Activated CD4-positive, alpha-beta T cell treated with anti-CD3 and anti-CD28 coated beads, Interleukin-2, Interleukin-6, amounts not matched to agents 100 ng/mL and 50 ng/mL, durations not matched to agents 16 hours and 8 hours (primary cell): ENCODE measurements at regions not wholly inside any gene's neighbourhood (a gene's known extent, or its start where the extent isn't known, plus 50 kb on each side); places are given as distances from the start of the nearest gene placed in this dataset.

Experiments used
- DNase-seq: peaks from one replicate; pipeline ENCODE4 v3.0.0-alpha.2; 2020

GRCh38 chr5:20522905-20523482, 535.0 kb upstream of the CDH18 start:
- no peak for DNase-seq

DNA sequence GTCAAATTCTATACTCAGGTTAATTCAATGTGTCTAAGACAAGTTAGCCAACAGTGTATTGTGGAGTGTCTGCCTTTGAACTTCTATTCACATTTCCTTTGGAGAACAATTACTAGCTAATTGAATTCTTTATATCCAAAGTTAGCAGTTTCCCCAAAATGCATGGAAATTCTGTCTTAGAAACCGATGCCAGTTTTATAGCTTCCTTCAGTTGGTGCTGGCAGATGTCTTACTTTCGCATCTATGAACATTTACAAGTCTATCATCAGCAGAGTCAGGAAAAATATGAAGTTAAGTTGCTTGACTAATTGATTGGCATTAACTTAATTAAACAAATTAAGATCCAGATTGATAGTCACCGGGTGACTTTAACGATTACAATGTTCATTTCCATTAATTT, 527.6 kb upstream of the CDH18 start:
- no peak for DNase-seq

DNA sequence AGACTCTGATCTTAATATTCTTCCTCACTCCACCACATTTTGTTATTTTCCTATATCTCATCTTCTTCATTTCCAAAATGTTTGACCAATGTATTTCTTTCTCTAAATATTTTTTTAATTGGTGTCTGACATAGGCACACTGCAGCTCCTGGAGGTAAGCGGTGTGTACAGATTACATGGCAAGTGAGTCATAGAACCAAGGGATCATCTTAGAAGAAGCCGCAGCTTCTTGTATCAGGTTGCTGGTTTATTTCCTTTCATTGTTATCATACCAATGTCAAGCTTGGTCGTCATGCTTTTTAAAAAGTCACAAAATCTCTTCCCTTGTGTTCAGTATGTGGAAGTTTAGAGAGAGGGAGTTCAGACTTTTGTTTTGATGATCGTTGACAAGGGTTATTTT, 526.1 kb upstream of the CDH18 start:
- no peak for DNase-seq

- no peak for DNase-seq
Observed at GRCh38 chr5:20500546-20500945, 512.5 kb upstream of the CDH18 start.

DNA sequence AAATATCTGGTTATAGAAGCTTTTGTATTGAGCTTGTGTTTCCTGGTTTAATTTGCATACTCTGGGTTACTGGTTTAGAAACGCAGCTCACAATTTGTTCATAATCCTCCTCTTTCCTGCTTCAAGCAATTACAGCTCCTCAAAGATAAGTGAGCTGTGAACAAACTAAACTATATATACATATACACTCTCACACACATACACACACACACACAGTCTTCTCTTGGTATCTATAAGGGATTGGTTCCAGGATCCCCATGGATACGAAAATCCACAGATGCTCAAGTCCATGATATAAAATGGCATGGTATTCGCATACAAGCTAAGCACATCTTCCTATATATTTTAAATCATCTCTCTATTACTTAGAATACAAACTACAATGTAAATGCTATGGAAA, 510.9 kb upstream of the CDH18 start:
- DNase-seq = no peak

- DNase-seq = no peak
Observed at GRCh38 chr5:20498102-20498501, 510.1 kb upstream of the CDH18 start.

DNA sequence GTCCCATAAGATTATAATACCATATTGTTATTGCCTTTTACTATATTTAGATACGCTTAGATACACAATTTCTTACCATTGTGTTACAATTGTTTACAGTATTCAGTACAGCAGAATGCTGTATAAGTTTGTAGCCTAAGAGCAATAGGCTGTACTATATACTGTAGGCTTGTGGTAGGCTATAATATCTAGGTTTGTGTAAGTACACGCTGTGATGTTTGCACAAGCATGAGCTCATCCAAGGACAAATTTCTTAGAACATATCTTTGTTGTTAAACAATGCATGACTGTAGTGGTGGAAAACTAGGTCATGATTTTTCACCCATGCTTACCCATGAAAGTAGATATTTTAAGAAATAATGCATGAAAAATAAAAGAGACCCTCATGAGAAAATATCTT, 509.4 kb upstream of the CDH18 start:
- no peak for DNase-seq

DNA sequence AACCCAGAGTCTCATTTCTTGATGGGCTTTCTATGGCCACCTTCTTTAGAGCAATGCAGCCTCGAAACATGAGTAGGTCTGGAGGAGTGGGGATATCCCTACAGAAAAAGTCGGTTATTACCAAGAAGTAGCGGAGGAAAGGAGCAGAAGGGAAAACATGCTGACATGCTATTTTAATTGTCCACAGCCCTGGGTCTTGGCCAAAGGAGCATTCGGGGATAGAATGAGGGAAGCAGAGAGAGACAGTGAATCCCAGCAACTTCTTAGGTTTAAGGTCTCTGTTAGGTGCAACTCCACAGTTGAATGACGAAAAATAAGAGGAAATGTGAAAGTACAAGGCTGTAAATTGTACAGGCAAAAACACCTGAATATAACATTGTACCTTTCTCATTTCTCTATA, 506.7 kb upstream of the CDH18 start:
- no peak for DNase-seq

DNA sequence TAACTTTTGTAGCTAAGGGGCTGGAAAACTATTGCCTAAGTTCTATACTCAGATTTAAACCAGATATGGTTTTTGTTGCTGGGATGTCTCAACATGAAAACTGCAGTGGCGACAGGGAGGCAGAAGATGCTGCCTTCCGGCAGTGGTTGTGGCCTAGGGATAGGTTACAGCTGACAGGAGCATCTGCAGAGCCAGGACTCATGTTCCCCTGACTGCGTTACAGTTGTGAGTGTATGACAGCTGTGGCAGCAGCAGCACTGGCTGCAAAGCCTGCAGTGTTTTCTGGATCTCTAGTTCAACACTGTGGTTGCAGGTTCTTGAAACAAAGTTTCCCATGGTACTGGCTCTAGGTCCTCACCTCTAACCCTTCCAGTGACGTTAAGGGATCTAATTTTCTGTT, 498.8 kb upstream of the CDH18 start:
- no peak for DNase-seq

GRCh38 chr5:20476016-20476415, 488.0 kb upstream of the CDH18 start:
- no peak for DNase-seq

DNA sequence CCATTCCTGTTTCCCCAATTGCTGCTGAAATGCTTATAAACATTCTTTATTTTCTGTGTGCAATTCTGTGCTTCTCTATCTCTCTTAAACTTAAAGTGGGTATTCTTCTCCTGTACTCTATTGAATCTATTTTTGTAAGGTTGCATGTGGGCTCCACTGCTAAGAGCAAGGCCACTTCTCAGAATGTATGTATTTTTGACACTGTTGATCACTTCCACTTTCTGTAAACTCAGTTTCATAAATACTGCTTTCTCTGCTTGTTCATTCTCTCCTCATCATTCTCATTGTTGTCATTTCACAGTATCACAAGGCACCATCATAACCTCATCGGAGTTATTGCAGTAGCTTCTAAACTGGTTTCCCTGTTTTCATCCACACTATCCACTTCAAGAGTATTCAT, 483.0 kb upstream of the CDH18 start:
- no peak for DNase-seq

DNA sequence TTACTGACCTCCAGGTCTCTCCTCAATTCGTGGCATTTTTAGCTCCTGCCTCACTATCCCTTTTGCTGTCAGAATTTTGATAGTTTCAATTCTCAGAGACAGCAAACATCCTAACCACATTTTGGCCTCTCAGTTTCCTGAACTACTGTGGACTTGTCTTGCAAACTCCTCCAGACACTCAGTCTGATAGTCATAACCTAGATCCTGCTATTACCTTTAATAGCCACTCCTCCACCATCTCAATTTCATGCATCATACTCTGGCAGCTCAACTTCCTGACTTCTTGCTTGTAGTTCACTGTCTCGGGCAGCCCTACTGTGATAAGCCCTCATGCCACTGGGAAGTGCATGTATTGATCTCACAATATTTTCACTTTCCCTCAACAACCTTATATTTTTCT, 481.8 kb upstream of the CDH18 start:
- DNase-seq = no peak

DNA sequence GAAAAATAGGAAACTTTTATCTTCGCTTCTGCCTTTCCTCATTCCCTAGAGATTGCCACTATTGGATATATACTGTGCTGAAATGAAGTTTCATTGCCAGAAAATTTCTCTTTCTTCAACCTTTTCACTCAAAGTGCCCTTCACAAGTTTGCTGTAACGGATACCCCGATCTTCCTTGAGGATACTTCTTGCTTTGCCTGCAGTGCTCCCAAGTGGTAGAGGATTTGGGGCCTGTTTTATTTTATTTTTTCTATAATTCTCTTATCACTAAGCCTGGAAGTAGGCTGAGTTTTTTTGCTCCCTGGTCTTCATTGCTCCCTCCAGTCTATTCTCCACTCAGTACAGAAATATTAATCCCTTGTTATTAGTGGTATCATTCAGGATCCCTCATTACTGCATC, 481.4 kb upstream of the CDH18 start:
- DNase-seq = no peak

GRCh38 chr5:20466512-20466911, 478.5 kb upstream of the CDH18 start:
- no peak for DNase-seq

DNA sequence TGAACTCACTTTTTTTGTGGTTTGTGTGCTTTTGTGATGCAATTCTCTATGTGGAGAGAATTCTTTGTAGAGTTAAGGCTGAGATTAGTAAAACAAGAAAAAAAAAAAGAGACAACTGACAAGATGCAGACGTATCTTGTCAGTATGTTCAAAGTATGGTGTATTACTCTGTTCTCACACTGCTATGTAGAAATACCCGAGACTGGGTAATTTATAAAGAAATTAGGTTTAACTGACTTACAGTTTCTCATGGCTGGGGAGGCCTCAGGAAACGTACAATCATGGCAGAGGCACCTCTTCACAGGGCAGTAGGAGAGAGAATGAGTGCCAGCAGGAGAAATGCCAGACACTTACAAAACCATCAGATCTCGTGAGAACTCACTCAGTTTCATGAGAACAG, 475.2 kb upstream of the CDH18 start:
- no peak for DNase-seq

DNA sequence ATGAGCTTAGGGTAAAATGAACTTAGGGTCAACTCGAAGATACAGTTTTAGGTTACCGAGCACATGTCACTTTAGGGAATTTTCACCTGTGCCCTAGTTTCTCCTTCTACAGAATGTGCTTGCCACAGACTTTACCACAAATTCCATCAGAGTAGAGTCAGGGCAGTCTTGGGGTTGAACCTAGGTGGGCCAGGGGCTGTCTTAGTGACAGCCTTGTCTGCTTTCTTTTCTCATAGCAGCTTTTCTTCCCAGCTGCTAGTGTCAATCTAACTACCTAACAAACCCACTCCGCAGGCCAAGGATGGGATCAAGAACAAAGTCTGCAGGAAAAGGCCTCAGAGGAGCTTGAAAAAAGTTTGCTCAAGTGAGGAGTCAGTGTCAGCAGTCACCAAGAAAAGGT, 458.1 kb upstream of the CDH18 start:
- DNase-seq = no peak

GRCh38 chr5:20445326-20445860, 457.4 kb upstream of the CDH18 start:
- DNase-seq = no peak

DNA sequence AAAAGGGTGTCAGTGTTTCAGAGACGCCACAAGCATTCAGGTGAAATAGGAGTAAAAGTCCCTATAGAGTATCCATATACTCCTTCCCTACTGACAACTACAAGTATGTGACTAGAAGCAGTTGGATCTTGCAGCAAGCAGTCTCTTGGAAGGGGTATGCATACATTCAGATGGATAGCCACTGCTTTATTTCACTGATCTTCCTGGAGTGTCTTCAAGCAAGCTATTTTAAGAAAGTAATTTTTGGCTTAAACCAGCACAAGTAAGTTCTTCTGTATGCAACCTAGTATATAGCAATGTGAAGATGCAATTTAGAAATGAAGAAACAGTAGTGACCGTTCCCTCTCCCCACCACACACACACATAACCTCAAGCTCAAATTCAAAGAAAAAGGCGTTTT, 446.8 kb upstream of the CDH18 start:
- no peak for DNase-seq

DNA sequence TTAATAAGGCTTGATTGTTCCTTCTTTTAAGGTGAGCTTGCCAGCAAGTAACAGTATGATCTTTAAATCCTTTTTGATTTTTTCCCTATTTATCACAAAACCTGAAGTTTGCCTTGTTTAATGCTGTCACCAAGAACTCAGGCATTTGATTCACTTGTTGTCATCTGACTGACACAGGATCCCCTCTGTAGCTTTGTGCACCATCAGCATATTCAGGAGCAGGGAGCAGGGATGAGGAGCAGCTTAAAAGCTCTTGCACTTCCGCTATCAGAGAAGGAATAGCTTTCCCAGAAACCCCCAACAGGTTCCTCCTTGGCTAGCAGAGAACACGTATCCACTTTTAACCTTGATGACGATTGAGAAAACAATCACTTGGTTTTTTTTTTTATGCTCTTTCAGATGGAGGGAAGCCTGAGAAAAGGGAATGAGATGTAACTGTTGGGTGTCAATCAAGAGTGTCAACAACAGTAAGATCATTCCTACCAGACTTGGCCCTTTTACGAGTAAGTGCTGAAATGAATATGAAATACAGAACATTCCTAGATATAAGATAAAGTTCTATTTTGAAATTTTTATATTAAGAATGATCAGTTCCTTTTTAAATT, 433.1 kb upstream of the CDH18 start:
- DNase-seq = no peak
